Subcutaneous abdominal adipose tissue (tissue), 5 donors: ENCODE measurements at regions not wholly inside any gene's neighbourhood (a gene's known extent, or its start where the extent isn't known, plus 50 kb on each side); places are given as distances from the start of the nearest gene placed in this dataset.
"Not testable (repeated sequence)": the region's sequence is repeated elsewhere in the genome, so short reads cannot be mapped to it uniquely, and the experiment has no call there.

Experiments used
- H3K27ac ChIP-seq: one replicate; pipeline ENCODE4 v1.7.0; 2013; ENCODE audit warnings: low read depth, mild to moderate bottlenecking, inconsistent platforms, low read length, moderate library complexity
- H3K27me3 ChIP-seq, 5 donors: one replicate each; pipeline ENCODE4 v1.7.0; 2013; ENCODE audit warnings: low read length in 5 of 5, inconsistent platforms in 1 of 5; ENCODE audit not compliant: control insufficient read depth in 5 of 5, insufficient read depth in 4 of 5
- H3K36me3 ChIP-seq, 5 donors: one replicate each; pipeline ENCODE4 v1.7.0; 2013; ENCODE audit warnings: low read length in 5 of 5; ENCODE audit not compliant: control insufficient read depth in 5 of 5, insufficient read depth in 5 of 5
- H3K4me1 ChIP-seq, 5 donors: one replicate each; pipeline ENCODE4 v1.7.0; 2013; ENCODE audit warnings: low read length in 5 of 5, mild to moderate bottlenecking in 3 of 5, moderate library complexity in 1 of 5; ENCODE audit not compliant: control insufficient read depth in 5 of 5, insufficient read depth in 5 of 5
- H3K4me3 ChIP-seq, 5 donors: one replicate each; pipeline ENCODE4 v1.7.0; 2013; ENCODE audit warnings: low read length in 5 of 5, low read depth in 1 of 5
- H3K9ac ChIP-seq, 5 donors: one replicate each; pipeline ENCODE4 v1.7.0; 2013; ENCODE audit warnings: low read length in 5 of 5, mild to moderate bottlenecking in 4 of 5, moderate library complexity in 3 of 5
- H3K9me3 ChIP-seq, 5 donors: one replicate each; pipeline ENCODE4 v1.7.0; 2013; ENCODE audit warnings: low read length in 5 of 5; ENCODE audit not compliant: control insufficient read depth in 5 of 5
- donor health status: healthy.
- donor health status: healthy.
- donor health status: healthy.
- donor health status: healthy.
- donor health status: healthy.

- Histone ChIP-seq H3K36me3 (no peaks in the 10 kb centered on the region), H3K27me3 (no peaks in the 10 kb centered on the region), H3K4me3 (no peak overlapping the region), H3K9me3 (peaks cover 0 to 81% (median 56%) of the 10 kb centered on the region in 5 donors), H3K4me1 (no peaks in the 10 kb centered on the region), H3K9ac (no peak overlapping the region), H3K27ac (no peak overlapping the region)
Measured at GRCh38 chr16:35146031-35146710, 1686.8 kb downstream of the TP53TG3F start.

DNA sequence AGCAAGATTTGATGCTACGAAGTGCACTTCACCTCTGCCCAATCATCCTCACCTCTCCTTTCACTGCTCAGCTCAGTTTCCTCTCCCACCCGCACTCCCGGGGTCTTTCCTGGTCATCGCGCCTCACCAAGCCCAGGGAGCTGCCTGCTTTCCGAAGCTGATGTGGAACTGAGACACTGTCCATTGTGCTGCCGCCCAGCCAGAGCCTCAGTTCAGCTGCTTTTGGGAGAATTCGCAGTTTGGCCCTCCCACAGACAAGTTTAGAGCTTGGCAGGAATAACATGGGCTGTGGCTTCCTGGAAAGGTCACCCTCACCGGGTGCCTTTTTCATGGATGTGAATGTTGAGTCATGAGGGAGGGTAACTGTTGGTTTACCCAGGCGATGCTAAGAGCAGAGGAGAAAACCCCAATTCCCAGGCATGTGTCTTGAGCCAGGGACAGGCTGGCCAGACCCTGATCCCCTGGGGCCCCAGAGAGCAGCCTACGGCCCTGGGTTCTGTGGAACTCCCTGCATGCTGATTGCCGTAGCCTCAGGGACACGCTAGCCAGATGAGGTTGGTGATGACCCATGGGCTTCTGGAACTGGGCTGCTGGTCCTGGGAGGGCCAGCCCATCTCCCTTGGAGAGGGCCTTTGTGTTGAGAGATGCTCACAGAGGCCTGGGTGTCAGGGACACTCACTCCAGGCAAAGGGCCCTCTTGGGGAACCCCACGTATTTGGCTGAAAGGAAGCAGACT, 1687.5 kb downstream of the TP53TG3F start:
- Histone ChIP-seq H3K36me3 (no peaks in the 10 kb centered on the region), H3K9ac (no peak overlapping the region), H3K9me3 (peaks cover 0 to 83% (median 52%) of the 10 kb centered on the region in 5 donors), H3K27ac (no peak overlapping the region), H3K4me3 (no peak overlapping the region), H3K4me1 (no peaks in the 10 kb centered on the region), H3K27me3 (no peaks in the 10 kb centered on the region)

GRCh38 chr16:35147556-35148504, 1688.4 kb downstream of the TP53TG3F start:
- Histone ChIP-seq H3K36me3 (no peaks in the 10 kb centered on the region), H3K9me3 (peaks cover 0 to 83% (median 49%) of the 10 kb centered on the region in 5 donors), H3K4me3 (peak overlapping the region in 1 of 5 donors; percentile 0), H3K27ac (no peak overlapping the region), H3K27me3 (no peaks in the 10 kb centered on the region), H3K4me1 (no peaks in the 10 kb centered on the region), H3K9ac (no peak overlapping the region)

- H3K9me3 ChIP-seq: peaks cover 0 to 83% (median 50%) of the 10 kb centered on the region in 5 donors
- no peaks in the 10 kb centered on the region for H3K4me1 ChIP-seq
Measured at GRCh38 chr16:35148748-35149147, 1689.3 kb downstream of the TP53TG3F start.

GRCh38 chr16:35149550-35149949, 1690.1 kb downstream of the TP53TG3F start:
- H3K9ac ChIP-seq: no peak overlapping the region
- peaks cover 0 to 76% (median 43%) of the 10 kb centered on the region in 5 donors for H3K9me3 ChIP-seq
- no peak overlapping the region for H3K4me3 ChIP-seq
- no peak overlapping the region for H3K27ac ChIP-seq
- H3K4me1 ChIP-seq: no peaks in the 10 kb centered on the region
- no peaks in the 10 kb centered on the region for H3K27me3 ChIP-seq
- H3K36me3 ChIP-seq: no peaks in the 10 kb centered on the region

More at GRCh38 chr16:35148748-35149147, 1689.3 kb downstream of the TP53TG3F start:
- Histone ChIP-seq H3K27ac (no peak overlapping the region), H3K9ac (no peak overlapping the region), H3K36me3 (no peaks in the 10 kb centered on the region), H3K4me3 (no peak overlapping the region), H3K27me3 (no peaks in the 10 kb centered on the region)

- H3K27ac ChIP-seq: no peak overlapping the region
- no peak overlapping the region for H3K4me3 ChIP-seq
- no peak overlapping the region for H3K9ac ChIP-seq
- no peaks in the 10 kb centered on the region for H3K27me3 ChIP-seq
- no peaks in the 10 kb centered on the region for H3K4me1 ChIP-seq
- no peaks in the 10 kb centered on the region for H3K36me3 ChIP-seq
- H3K9me3 ChIP-seq: peaks cover 0 to 73% (median 37%) of the 10 kb centered on the region in 5 donors
Measured at GRCh38 chr16:35150805-35151312, 1691.4 kb downstream of the TP53TG3F start.

DNA sequence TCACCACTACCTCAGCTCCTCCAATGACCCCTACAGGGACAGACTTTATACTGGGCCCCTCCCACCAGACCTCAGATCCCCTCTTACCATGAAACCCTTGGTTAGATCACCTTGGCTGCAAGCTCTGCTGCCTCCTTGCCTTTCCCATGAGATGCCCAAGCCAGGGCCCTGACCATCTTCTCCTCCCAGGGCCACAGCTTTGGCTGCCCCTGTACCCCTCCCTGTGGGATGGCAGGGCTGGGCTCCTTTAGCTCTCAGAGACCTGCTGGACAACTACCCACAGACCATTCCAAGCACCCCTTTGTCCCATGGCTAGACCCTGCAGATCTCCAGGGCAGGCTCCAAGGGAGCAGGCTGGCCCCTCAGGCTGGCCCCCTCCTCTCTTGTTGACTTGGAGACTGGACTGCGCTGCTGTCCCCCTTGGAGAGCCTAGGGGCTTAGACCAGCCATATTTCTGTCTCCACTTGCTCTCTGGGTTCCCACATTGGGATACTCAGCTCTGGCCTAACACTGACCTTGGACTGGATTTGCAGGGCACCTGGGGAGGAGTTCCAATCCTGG, 1692.7 kb downstream of the TP53TG3F start:
- Histone ChIP-seq H3K27me3 (no peaks in the 10 kb centered on the region), H3K4me1 (no peaks in the 10 kb centered on the region), H3K9ac (no peak overlapping the region), H3K9me3 (peaks cover 0 to 61% (median 24%) of the 10 kb centered on the region in 5 donors), H3K27ac (no peak overlapping the region), H3K4me3 (no peak overlapping the region), H3K36me3 (no peaks in the 10 kb centered on the region)

- H3K4me3 ChIP-seq: no peak overlapping the region
- H3K9ac ChIP-seq: no peak overlapping the region
- no peak overlapping the region for H3K27ac ChIP-seq
- no peaks in the 10 kb centered on the region for H3K36me3 ChIP-seq
- H3K4me1 ChIP-seq: no peaks in the 10 kb centered on the region
- peaks cover 0 to 43% (median 17%) of the 10 kb centered on the region in 5 donors for H3K9me3 ChIP-seq
- H3K27me3 ChIP-seq: no peaks in the 10 kb centered on the region
Measured at GRCh38 chr16:35154627-35155026, 1695.2 kb downstream of the TP53TG3F start.

- H3K4me1 ChIP-seq, H3K27ac ChIP-seq, H3K4me3 ChIP-seq, H3K9ac ChIP-seq, H3K27me3 ChIP-seq, H3K36me3 ChIP-seq: not testable (repeated sequence)
- peaks cover 0 to 20% (median 15%) of the 10 kb centered on the region in 5 donors for H3K9me3 ChIP-seq
Measured at GRCh38 chr16:35157549-35157948, 1698.1 kb downstream of the TP53TG3F start.
